ENCODE measurements at regions not wholly inside any gene's neighbourhood (a gene's known extent, or its start where the extent isn't known, plus 50 kb on each side); places are given as distances from the start of the nearest gene placed in this dataset.

- Histone ChIP-seq H3K27me3 (ENCODE audit: control insufficient read depth in 3 of 3, insufficient read depth in 3 of 3, low read length in 2 of 3) (peaks cover 0 to 20% (median 11%) of the 10 kb centered on the region in 3 donors), H3K9me3 (ENCODE audit: control insufficient read depth in 4 of 4, insufficient read depth in 3 of 4, low read length in 3 of 4) (peaks cover 0 to 3% (median 0%) of the 10 kb centered on the region in 4 donors), H3K9ac (ENCODE audit: insufficient read depth in 1 of 2, low read length in 2 of 2) (no peak overlapping the region), H3K4me3 (no peak overlapping the region), H3K4me1 (ENCODE audit: control insufficient read depth in 5 of 5, insufficient read depth in 5 of 5, low read length in 5 of 5) (no peaks in the 10 kb centered on the region), H3K36me3 (ENCODE audit: control insufficient read depth in 4 of 4, insufficient read depth in 4 of 4, low read length in 4 of 4) (no peaks in the 10 kb centered on the region), H3K27ac (ENCODE audit: low read depth in 1 of 2, low read length in 1 of 2) (no peak overlapping the region)
- 82 to 91% methylated on average over 20 of the region's 20 CpGs for WGBS, 2 donors
- TF ChIP-seq CTCF (IDR thresholded peaks at IDR 0.05; ENCODE audit: control extremely low read depth, extremely low read depth) = no peak
- no peak for DNase-seq
- ATAC-seq (ENCODE audit: insufficient read depth, low FRiP score) = no peak
Observed at GRCh38 chr12:131349397-131350127, 361.3 kb upstream of the SFSWAP start.

GRCh38 chr12:131350943-131351318 is 360.0 kb upstream of the SFSWAP start:
- WGBS, 2 donors = 80 to 82% methylated on average over 3 of the region's 3 CpGs

GRCh38 chr12:131351319-131352028 is 359.4 kb upstream of the SFSWAP start:
- 59 to 77% methylated on average over 5 of the region's 5 CpGs for WGBS, 2 donors
- no peak for TF ChIP-seq CTCF (IDR thresholded peaks at IDR 0.05; ENCODE audit: control extremely low read depth, extremely low read depth)
- H3K36me3 ChIP-seq (ENCODE audit: control insufficient read depth in 4 of 4, insufficient read depth in 4 of 4, low read length in 4 of 4) = no peaks in the 10 kb centered on the region
- DNase-seq (no peak), ATAC-seq (ENCODE audit: insufficient read depth, low FRiP score) (no peak)
- no peak overlapping the region for H3K4me3 ChIP-seq
- peaks cover 0 to 3% (median 0%) of the 10 kb centered on the region in 4 donors for H3K9me3 ChIP-seq (ENCODE audit: control insufficient read depth in 4 of 4, insufficient read depth in 3 of 4, low read length in 3 of 4)
- no peak overlapping the region for H3K27ac ChIP-seq (ENCODE audit: low read depth in 1 of 2, low read length in 1 of 2)
- H3K27me3 ChIP-seq (ENCODE audit: control insufficient read depth in 3 of 3, insufficient read depth in 3 of 3, low read length in 2 of 3) = peaks cover 0 to 21% (median 11%) of the 10 kb centered on the region in 3 donors
- H3K4me1 ChIP-seq (ENCODE audit: control insufficient read depth in 5 of 5, insufficient read depth in 5 of 5, low read length in 5 of 5) = no peaks in the 10 kb centered on the region
- H3K9ac ChIP-seq (ENCODE audit: insufficient read depth in 1 of 2, low read length in 2 of 2) = no peak overlapping the region

More at GRCh38 chr12:131350943-131351318, 360.0 kb upstream of the SFSWAP start:
- Histone ChIP-seq H3K4me3 (no peak overlapping the region), H3K27me3 (ENCODE audit: control insufficient read depth in 3 of 3, insufficient read depth in 3 of 3, low read length in 2 of 3) (peaks cover 0 to 20% (median 11%) of the 10 kb centered on the region in 3 donors), H3K4me1 (ENCODE audit: control insufficient read depth in 5 of 5, insufficient read depth in 5 of 5, low read length in 5 of 5) (no peaks in the 10 kb centered on the region), H3K36me3 (ENCODE audit: control insufficient read depth in 4 of 4, insufficient read depth in 4 of 4, low read length in 4 of 4) (no peaks in the 10 kb centered on the region), H3K9ac (ENCODE audit: insufficient read depth in 1 of 2, low read length in 2 of 2) (no peak overlapping the region), H3K9me3 (ENCODE audit: control insufficient read depth in 4 of 4, insufficient read depth in 3 of 4, low read length in 3 of 4) (peaks cover 0 to 3% (median 0%) of the 10 kb centered on the region in 4 donors), H3K27ac (ENCODE audit: low read depth in 1 of 2, low read length in 1 of 2) (no peak overlapping the region)
- no peak for TF ChIP-seq CTCF (IDR thresholded peaks at IDR 0.05; ENCODE audit: control extremely low read depth, extremely low read depth)
- no peak for ATAC-seq (ENCODE audit: insufficient read depth, low FRiP score)
- no peak for DNase-seq
